Neural cell (in vitro differentiated cells): ENCODE measurements at regions not wholly inside any gene's neighbourhood (a gene's known extent, or its start where the extent isn't known, plus 50 kb on each side); places are given as distances from the start of the nearest gene placed in this dataset.

Experiments
- H2AFZ ChIP-seq: fragments of 200-600, 300-800 bp; sonication (generic), shearing (Covaris generic); 2 replicates; pipeline ENCODE4 v1.6.0; 2014; ENCODE audit warnings: low read depth, mild to moderate bottlenecking, antibody characterized with exemption, low read length, moderate library complexity
- H3F3A ChIP-seq: fragments of 200-600 bp; shearing (Covaris generic); 2 replicates; pipeline ENCODE4 v1.6.1; 2016; ENCODE audit warnings: mild to moderate bottlenecking, moderate library complexity, mixed read lengths, antibody characterized with exemption, low read length; ENCODE audit not compliant: insufficient read depth, poor library complexity, severe bottlenecking
- H3K27ac ChIP-seq: fragments of 200-600, 300-800 bp; sonication (generic), shearing (Covaris generic); 2 replicates; pipeline ENCODE4 v1.5.1; 2014; ENCODE audit warnings: mild to moderate bottlenecking, low read length, moderate library complexity
- H3K27me3 ChIP-seq: fragments of 300-800, 200-600 bp; sonication (generic), shearing (Covaris generic); 2 replicates; pipeline ENCODE4 v1.6.0; 2014; ENCODE audit warnings: mild to moderate bottlenecking, low read depth, low read length, moderate library complexity; ENCODE audit not compliant: insufficient read depth
- H3K36me3 ChIP-seq: fragments of 300-800, 200-600 bp; sonication (generic), shearing (Covaris generic); 2 replicates; pipeline ENCODE4 v1.5.1; 2014; ENCODE audit warnings: mild to moderate bottlenecking, antibody characterized with exemption, low read length, moderate library complexity; ENCODE audit not compliant: insufficient read depth
- H3K4me2 ChIP-seq: fragments of 300-800, 200-600 bp; sonication (generic), shearing (Covaris generic); 2 replicates; pipeline ENCODE4 v1.6.0; 2014; ENCODE audit warnings: mild to moderate bottlenecking, low read length
- H3K4me3 ChIP-seq: fragments of 300-800, 200-600 bp; sonication (generic), shearing (Covaris generic); 2 replicates; pipeline ENCODE4 v1.5.1; 2014; ENCODE audit warnings: mild to moderate bottlenecking, low read length, moderate library complexity
- H3K79me2 ChIP-seq: fragments of 200-600 bp; shearing (Covaris generic); replicated peaks from 2 replicates; pipeline ENCODE4 v1.6.0; 2014; ENCODE audit warnings: mild to moderate bottlenecking, low read length, moderate library complexity; ENCODE audit not compliant: insufficient read depth
- H3K9ac ChIP-seq: fragments of 300-800, 200-600 bp; sonication (generic), shearing (Covaris generic); 2 replicates; pipeline ENCODE4 v1.6.1; 2016; ENCODE audit warnings: mild to moderate bottlenecking, low read length, mixed read lengths
- H3K9me2 ChIP-seq: fragments of 200-600 bp; shearing (Covaris generic); 2 replicates; pipeline ENCODE4 v1.6.1; 2016; ENCODE audit warnings: mild to moderate bottlenecking, low read length, mixed read lengths; ENCODE audit not compliant: insufficient read depth
- H3K9me3 ChIP-seq: fragments of 200-600, 300-800 bp; sonication (generic), shearing (Covaris generic); 2 replicates; pipeline ENCODE4 v1.6.1; 2016; ENCODE audit warnings: mild to moderate bottlenecking, mixed run types, low read length, moderate library complexity, mixed read lengths
- H4K20me1 ChIP-seq: fragments of 200-600 bp; shearing (Covaris generic); 2 replicates; pipeline ENCODE4 v1.6.1; 2016; ENCODE audit warnings: mild to moderate bottlenecking, mixed run types; ENCODE audit not compliant: insufficient read depth
- CTCF ChIP-seq: fragments of 450-650 bp; IDR thresholded peaks from 2 replicates; pipeline ENCODE4 v1.5.1; 2014; ENCODE audit warnings: antibody characterized with exemption, mild to moderate bottlenecking, moderate library complexity; ENCODE audit not compliant: poor library complexity, severe bottlenecking
- EP300 ChIP-seq: fragments of 450-650 bp; conservative IDR thresholded peaks from 2 replicates; pipeline ENCODE4 v1.6.1; 2014; ENCODE audit warnings: antibody characterized with exemption, mild to moderate bottlenecking, moderate library complexity; ENCODE audit not compliant: poor library complexity, severe bottlenecking
- EZH2 ChIP-seq: fragments of 200-600, 300-800 bp; shearing (Covaris generic), sonication (generic); IDR thresholded peaks from 2 replicates; pipeline ENCODE4 v1.6.1; 2014; ENCODE audit warnings: antibody characterized with exemption, low read length, borderline replicate concordance, mild to moderate bottlenecking; ENCODE audit not compliant: insufficient read depth, poor library complexity, severe bottlenecking
- MXI1 ChIP-seq: fragments of 450-650 bp; conservative IDR thresholded peaks from 2 replicates; pipeline ENCODE4 v1.6.1; 2014; ENCODE audit warnings: antibody characterized with exemption, mild to moderate bottlenecking; ENCODE audit not compliant: poor library complexity, severe bottlenecking
- POLR2AphosphoS5 ChIP-seq: IDR thresholded peaks from 2 replicates; pipeline ENCODE4 v1.6.1; 2012
- RAD21 ChIP-seq: fragments of 450-650 bp; conservative IDR thresholded peaks from 2 replicates; pipeline ENCODE4 v1.6.1; 2014; ENCODE audit warnings: antibody characterized with exemption, mild to moderate bottlenecking, moderate library complexity
- REST ChIP-seq: IDR thresholded peaks from 2 replicates; pipeline ENCODE4 v1.6.1; 2012; ENCODE audit warnings: borderline replicate concordance
- SMC3 ChIP-seq: fragments of 450-650 bp; conservative IDR thresholded peaks from 2 replicates; pipeline ENCODE4 v1.6.1; 2014; ENCODE audit warnings: antibody characterized with exemption, mild to moderate bottlenecking, moderate library complexity; ENCODE audit not compliant: poor library complexity
- TAF1 ChIP-seq: IDR thresholded peaks from 2 replicates; pipeline ENCODE4 v1.6.1; 2012; ENCODE audit warnings: low read depth

DNA sequence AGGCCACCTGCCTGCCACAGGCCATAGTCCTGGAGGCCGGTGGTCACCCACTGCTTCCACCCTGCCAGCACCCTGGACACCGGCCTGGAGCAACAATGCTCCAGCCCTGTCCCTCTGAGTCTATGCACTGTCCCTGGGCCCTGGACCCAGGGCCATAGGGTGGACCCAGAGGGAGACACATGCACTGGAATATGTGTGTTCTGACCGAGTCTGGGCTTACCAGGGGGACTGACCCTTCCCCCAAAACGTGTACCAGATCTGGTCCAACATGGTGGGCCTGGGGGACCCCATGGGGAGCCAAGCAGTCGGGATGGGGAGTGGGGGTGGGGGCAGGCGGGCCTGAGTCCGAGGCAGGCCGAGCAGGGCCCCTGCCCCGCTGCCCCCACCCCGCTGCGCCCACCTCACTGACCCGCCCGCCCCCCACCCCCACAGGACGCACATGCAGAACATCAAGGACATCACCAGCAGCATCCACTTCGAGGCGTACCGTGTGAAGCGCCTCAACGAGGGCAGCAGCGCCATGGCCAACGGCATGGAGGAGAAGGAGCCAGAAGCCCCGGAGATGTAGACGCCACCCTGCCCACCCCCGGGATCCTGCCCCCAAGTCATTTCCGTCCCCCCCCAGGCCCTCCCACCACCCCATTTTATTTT, 357.4 kb downstream of the SEC14L1 start:
- no peak overlapping the region for H3K9ac ChIP-seq
- H2AFZ ChIP-seq, result no peak overlapping the region
- no peak overlapping the region for H3K4me2 ChIP-seq
- no peaks in the 10 kb centered on the region for H3K36me3 ChIP-seq
- no peaks in the 10 kb centered on the region for H3K27me3 ChIP-seq
- no peaks in the 10 kb centered on the region for H3K79me2 ChIP-seq
- no peaks in the 10 kb centered on the region for H4K20me1 ChIP-seq
- TF ChIP-seq SMC3 (no peak), REST (no peak), TAF1 (no peak), RAD21 (no peak), MXI1 (no peak), EP300 (no peak), POLR2AphosphoS5 (no peak), EZH2 (no peak), CTCF (no peak)
- H3K27ac ChIP-seq, result no peak overlapping the region
- H3K9me3 ChIP-seq, result no peaks in the 10 kb centered on the region
- no peaks in the 10 kb centered on the region for H3K9me2 ChIP-seq
- no peak overlapping the region for H3K4me3 ChIP-seq
- H3F3A ChIP-seq, result no peaks in the 10 kb centered on the region

DNA sequence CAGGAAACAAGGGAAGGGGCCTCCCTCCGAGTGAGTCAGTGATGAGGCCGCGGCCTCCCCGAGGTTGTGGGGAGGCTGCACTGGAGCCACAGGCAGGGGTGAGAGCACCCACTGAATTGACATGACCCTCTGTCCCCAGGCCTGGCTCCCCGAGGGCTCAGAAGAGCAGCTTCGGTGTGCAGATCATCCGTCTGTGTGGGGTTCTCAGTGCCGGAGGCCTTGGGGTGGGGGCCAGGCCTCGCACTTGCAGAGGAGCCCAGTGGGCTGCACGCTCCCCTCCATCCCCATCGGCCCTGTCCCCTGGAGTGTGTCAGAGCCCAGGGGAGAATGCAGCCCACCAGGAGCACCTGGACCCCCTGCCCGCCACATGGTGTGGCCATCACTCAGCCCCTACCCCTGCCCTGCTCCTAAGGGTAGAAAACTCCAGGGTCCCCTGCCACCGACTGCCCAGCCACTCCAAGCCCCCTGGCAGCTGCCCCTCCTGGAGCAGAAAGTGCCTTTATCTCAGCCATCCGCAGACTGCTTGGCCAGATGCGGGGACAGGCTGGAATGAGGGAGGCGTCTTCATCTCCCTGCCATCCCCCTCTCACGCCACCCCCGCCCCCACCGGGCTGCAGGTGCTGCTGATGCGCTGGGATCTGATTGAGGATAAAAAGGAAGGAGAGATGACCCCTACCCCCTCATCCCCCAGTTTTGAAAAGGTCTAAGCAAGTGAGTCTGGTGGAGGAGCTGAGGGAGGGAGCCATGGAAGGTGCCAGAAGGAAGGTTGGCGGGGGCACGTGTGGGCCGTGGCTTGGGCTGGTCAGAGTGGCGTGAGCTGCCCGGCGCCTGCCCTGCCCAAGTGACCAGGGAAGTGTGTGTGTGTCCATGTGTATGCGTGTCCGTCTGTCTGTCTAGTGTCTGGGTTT, 358.3 kb downstream of the SEC14L1 start:
- TF ChIP-seq MXI1 (no peak), CTCF (no peak), TAF1 (no peak), RAD21 (no peak), REST (no peak), SMC3 (no peak), POLR2AphosphoS5 (no peak), EZH2 (no peak), EP300 (no peak)
- Histone ChIP-seq H3F3A (no peaks in the 10 kb centered on the region), H3K4me3 (no peak overlapping the region)

More for the DNA sequence above, 358.3 kb downstream of the SEC14L1 start:
- Histone ChIP-seq H3K9ac (no peak overlapping the region), H3K27me3 (no peaks in the 10 kb centered on the region), H3K9me2 (no peaks in the 10 kb centered on the region), H3K79me2 (no peaks in the 10 kb centered on the region), H4K20me1 (no peaks in the 10 kb centered on the region), H3K27ac (no peak overlapping the region), H3K4me2 (no peak overlapping the region), H2AFZ (no peak overlapping the region), H3K36me3 (no peaks in the 10 kb centered on the region), H3K9me3 (no peaks in the 10 kb centered on the region)
